HCT116 (cell line): ENCODE measurements at regions not wholly inside any gene's neighbourhood (a gene's known extent, or its start where the extent isn't known, plus 50 kb on each side); places are given as distances from the start of the nearest gene placed in this dataset.

Source experiments
- EZH2 ChIP-seq: fragments of 200-600 bp; sonication (generic); IDR thresholded peaks from 2 replicates; pipeline ENCODE4 v1.6.1; 2017; ENCODE audit warnings: antibody characterized with exemption, mixed run types
- EZH2phosphoT487 ChIP-seq: fragments of 200-600 bp; IDR thresholded peaks from 2 replicates; pipeline ENCODE4 v1.6.1; 2018; ENCODE audit warnings: antibody characterized with exemption, borderline replicate concordance
- FOSL1 ChIP-seq: IDR thresholded peaks from 2 replicates; pipeline ENCODE4 v1.6.1; 2012; ENCODE audit warnings: low read depth
- POLR2A ChIP-seq: IDR thresholded peaks from 2 replicates; pipeline ENCODE4 v1.7.0; 2011; ENCODE audit warnings: borderline replicate concordance; ENCODE audit not compliant: insufficient read depth, insufficient read length; ENCODE audit errors: extremely low read depth
- POLR2AphosphoS5 ChIP-seq: IDR thresholded peaks from 2 replicates; pipeline ENCODE4 v1.6.1; 2011; ENCODE audit warnings: mild to moderate bottlenecking, low read depth, low read length, moderate library complexity
- SIN3A ChIP-seq: IDR thresholded peaks from 2 replicates; pipeline ENCODE4 v1.6.1; 2012; ENCODE audit warnings: low read depth
- TCF7L2 ChIP-seq: IDR thresholded peaks from 2 replicates; pipeline ENCODE4 v1.7.0; 2011; ENCODE audit warnings: borderline replicate concordance, inconsistent platforms; ENCODE audit not compliant: insufficient read depth, insufficient read length; ENCODE audit errors: extremely low read depth
- YY1 ChIP-seq: IDR thresholded peaks from 2 replicates; pipeline ENCODE4 v1.6.1; 2011; ENCODE audit warnings: low read length, low read depth, moderate library complexity, mild to moderate bottlenecking; ENCODE audit not compliant: insufficient replicate concordance; ENCODE audit errors: extremely low read depth
- ZNF274 ChIP-seq: fragments of 200-500 bp; sonication (Bioruptor generic); IDR thresholded peaks from 2 replicates; pipeline ENCODE4 v1.6.1; 2014; ENCODE audit warnings: mild to moderate bottlenecking, low read depth, low read length, inconsistent platforms
- TF ChIP-seq, protein P1 (sequence below), 3 experiments: fragments of 200-600 bp in 1 of 3; sonication (generic) in 1 of 3; IDR thresholded peaks in 2 of 3; conservative IDR thresholded peaks in 1 of 3; 2 replicates each; pipeline ENCODE4 v1.5.1; 2012 to 2017; ENCODE audit warnings: low read depth in 2 of 3, low read length in 2 of 3, antibody characterized with exemption in 1 of 3, borderline replicate concordance in 1 of 3, control low read depth in 1 of 3, mild to moderate bottlenecking in 1 of 3, mixed read lengths in 1 of 3, mixed run types in 1 of 3, moderate library complexity in 1 of 3; ENCODE audit not compliant: insufficient read depth in 1 of 3
- TF ChIP-seq, protein P2 (sequence below): IDR thresholded peaks from 2 replicates; pipeline ENCODE4 v1.6.1; 2012
- TF ChIP-seq, protein P3 (sequence below): IDR thresholded peaks from 2 replicates; pipeline ENCODE4 v1.6.1; 2012

DNA sequence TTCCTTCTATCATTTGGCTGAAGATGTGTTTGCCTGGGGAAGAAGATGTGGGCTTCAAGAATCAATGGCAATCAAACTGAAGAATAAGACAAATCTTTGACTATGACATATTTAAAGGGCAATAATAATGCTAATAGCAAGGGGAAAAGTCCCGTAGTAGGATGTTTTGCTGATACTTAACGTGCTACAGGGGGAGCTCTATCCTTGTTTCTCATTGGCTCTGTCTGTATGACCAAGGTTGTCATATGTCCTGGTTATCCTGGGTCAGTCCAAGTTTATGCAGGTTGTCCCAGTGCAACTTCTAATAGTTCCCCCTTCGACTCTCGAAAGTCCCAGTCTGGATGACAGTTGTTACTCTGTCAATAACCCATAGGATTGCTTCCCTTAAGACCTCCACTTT lies 321.3 kb downstream of the DHX35 start:
- no peak for TF ChIP-seq POLR2A
- TF ChIP-seq POLR2AphosphoS5, result no peak
- TF ChIP-seq, protein P1, sequence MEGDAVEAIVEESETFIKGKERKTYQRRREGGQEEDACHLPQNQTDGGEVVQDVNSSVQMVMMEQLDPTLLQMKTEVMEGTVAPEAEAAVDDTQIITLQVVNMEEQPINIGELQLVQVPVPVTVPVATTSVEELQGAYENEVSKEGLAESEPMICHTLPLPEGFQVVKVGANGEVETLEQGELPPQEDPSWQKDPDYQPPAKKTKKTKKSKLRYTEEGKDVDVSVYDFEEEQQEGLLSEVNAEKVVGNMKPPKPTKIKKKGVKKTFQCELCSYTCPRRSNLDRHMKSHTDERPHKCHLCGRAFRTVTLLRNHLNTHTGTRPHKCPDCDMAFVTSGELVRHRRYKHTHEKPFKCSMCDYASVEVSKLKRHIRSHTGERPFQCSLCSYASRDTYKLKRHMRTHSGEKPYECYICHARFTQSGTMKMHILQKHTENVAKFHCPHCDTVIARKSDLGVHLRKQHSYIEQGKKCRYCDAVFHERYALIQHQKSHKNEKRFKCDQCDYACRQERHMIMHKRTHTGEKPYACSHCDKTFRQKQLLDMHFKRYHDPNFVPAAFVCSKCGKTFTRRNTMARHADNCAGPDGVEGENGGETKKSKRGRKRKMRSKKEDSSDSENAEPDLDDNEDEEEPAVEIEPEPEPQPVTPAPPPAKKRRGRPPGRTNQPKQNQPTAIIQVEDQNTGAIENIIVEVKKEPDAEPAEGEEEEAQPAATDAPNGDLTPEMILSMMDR (IDR thresholded peaks at IDR 0.05 in 2 of 3, conservative IDR thresholded peaks at IDR 0.05 in 1 of 3; ENCODE audit: borderline replicate concordance in 1 of 3, insufficient read depth in 1 of 3, low read depth in 2 of 3, low read length in 2 of 3), result no peak
- TF ChIP-seq, protein P2, sequence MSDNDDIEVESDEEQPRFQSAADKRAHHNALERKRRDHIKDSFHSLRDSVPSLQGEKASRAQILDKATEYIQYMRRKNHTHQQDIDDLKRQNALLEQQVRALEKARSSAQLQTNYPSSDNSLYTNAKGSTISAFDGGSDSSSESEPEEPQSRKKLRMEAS, result no peak
- TF ChIP-seq SIN3A, result no peak
- TF ChIP-seq, protein P3, sequence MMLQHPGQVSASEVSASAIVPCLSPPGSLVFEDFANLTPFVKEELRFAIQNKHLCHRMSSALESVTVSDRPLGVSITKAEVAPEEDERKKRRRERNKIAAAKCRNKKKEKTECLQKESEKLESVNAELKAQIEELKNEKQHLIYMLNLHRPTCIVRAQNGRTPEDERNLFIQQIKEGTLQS, result no peak
- TF ChIP-seq TCF7L2, result no peak
- no peak for TF ChIP-seq EZH2
- no peak for TF ChIP-seq YY1
- no peak for TF ChIP-seq FOSL1
- no peak for TF ChIP-seq ZNF274
- no peak for TF ChIP-seq EZH2phosphoT487
